ENCODE measurements at regions not wholly inside any gene's neighbourhood (a gene's known extent, or its start where the extent isn't known, plus 50 kb on each side); places are given as distances from the start of the nearest gene placed in this dataset.
A peak's percentile ranks its signal among the peaks of the same experiment; 100 is the strongest.

- H3K9ac ChIP-seq (ENCODE audit: low read depth, low read length), result no peak overlapping the region
- H3K4me3 ChIP-seq (ENCODE audit: low read depth in 1 of 2, low read length in 2 of 2), result no peak overlapping the region
- no peaks in the 10 kb centered on the region for H4K20me1 ChIP-seq (ENCODE audit: insufficient read depth, low read length)
- no peak overlapping the region for H3K4me2 ChIP-seq (ENCODE audit: insufficient read depth, low read length)
- ATAC-seq (ENCODE audit: insufficient read depth, low read depth) (no peak), DNase-seq (no peak)
- no peaks in the 10 kb centered on the region for H3K27me3 ChIP-seq (ENCODE audit: insufficient read depth, low read length, poor library complexity)
- no peak overlapping the region for H2AFZ ChIP-seq (ENCODE audit: low read depth, low read length)
- no peaks in the 10 kb centered on the region for H3K36me3 ChIP-seq (ENCODE audit: insufficient read depth, low read length)
- H3K79me2 ChIP-seq (ENCODE audit: insufficient read depth, low read length), result no peaks in the 10 kb centered on the region
- no peak overlapping the region for H3K27ac ChIP-seq (ENCODE audit: low read length)
- H3K9me3 ChIP-seq (ENCODE audit: insufficient read depth, low read length, severe bottlenecking), result no peaks in the 10 kb centered on the region
- H3K4me1 ChIP-seq (ENCODE audit: insufficient read depth, low read length), result no peaks in the 10 kb centered on the region
- no peak for TF ChIP-seq CTCF (IDR thresholded peaks at IDR 0.05; ENCODE audit: borderline replicate concordance, extremely low read depth, low read length, poor library complexity, severe bottlenecking)
- TF ChIP-seq EZH2 (IDR thresholded peaks at IDR 0.05; ENCODE audit: borderline replicate concordance, low read depth, low read length, severe bottlenecking), result no peak
Measured at GRCh38 chr4:149008415-149009025, 566.3 kb upstream of the NR3C2 start.

- H3K36me3 ChIP-seq (ENCODE audit: insufficient read depth, low read length), result no peaks in the 10 kb centered on the region
- H3K4me3 ChIP-seq (ENCODE audit: low read depth in 1 of 2, low read length in 2 of 2), result no peak overlapping the region
- no peak for ATAC-seq (ENCODE audit: insufficient read depth, low read depth)
- no peaks in the 10 kb centered on the region for H3K27me3 ChIP-seq (ENCODE audit: insufficient read depth, low read length, poor library complexity)
- H3K27ac ChIP-seq (ENCODE audit: low read length), result no peak overlapping the region
- no peak overlapping the region for H2AFZ ChIP-seq (ENCODE audit: low read depth, low read length)
- no peak for TF ChIP-seq EZH2 (IDR thresholded peaks at IDR 0.05; ENCODE audit: borderline replicate concordance, low read depth, low read length, severe bottlenecking)
- H3K79me2 ChIP-seq (ENCODE audit: insufficient read depth, low read length), result no peaks in the 10 kb centered on the region
- H3K9me3 ChIP-seq (ENCODE audit: insufficient read depth, low read length, severe bottlenecking), result no peaks in the 10 kb centered on the region
- no peak overlapping the region for H3K4me2 ChIP-seq (ENCODE audit: insufficient read depth, low read length)
- no peak for DNase-seq
- no peaks in the 10 kb centered on the region for H4K20me1 ChIP-seq (ENCODE audit: insufficient read depth, low read length)
- H3K9ac ChIP-seq (ENCODE audit: low read depth, low read length), result no peak overlapping the region
- H3K4me1 ChIP-seq (ENCODE audit: insufficient read depth, low read length), result no peaks in the 10 kb centered on the region
Measured at GRCh38 chr4:149005191-149005590, 563.0 kb upstream of the NR3C2 start.

- H3K79me2 ChIP-seq (ENCODE audit: insufficient read depth, low read length), result no peaks in the 10 kb centered on the region
- H3K36me3 ChIP-seq (ENCODE audit: insufficient read depth, low read length), result no peaks in the 10 kb centered on the region
- DNase-seq, result no peak
- H3K4me3 ChIP-seq (ENCODE audit: low read depth in 1 of 2, low read length in 2 of 2), result no peak overlapping the region
- no peak overlapping the region for H2AFZ ChIP-seq (ENCODE audit: low read depth, low read length)
- H3K4me2 ChIP-seq (ENCODE audit: insufficient read depth, low read length), result no peak overlapping the region
- H3K27ac ChIP-seq (ENCODE audit: low read length), result no peak overlapping the region
- no peaks in the 10 kb centered on the region for H3K27me3 ChIP-seq (ENCODE audit: insufficient read depth, low read length, poor library complexity)
- H3K9ac ChIP-seq (ENCODE audit: low read depth, low read length), result no peak overlapping the region
- no peaks in the 10 kb centered on the region for H4K20me1 ChIP-seq (ENCODE audit: insufficient read depth, low read length)
- TF ChIP-seq CTCF (IDR thresholded peaks at IDR 0.05; ENCODE audit: borderline replicate concordance, extremely low read depth, low read length, poor library complexity, severe bottlenecking), result no peak
- no peak for TF ChIP-seq EZH2 (IDR thresholded peaks at IDR 0.05; ENCODE audit: borderline replicate concordance, low read depth, low read length, severe bottlenecking)
- no peak for ATAC-seq (ENCODE audit: insufficient read depth, low read depth)
- H3K4me1 ChIP-seq (ENCODE audit: insufficient read depth, low read length), result no peaks in the 10 kb centered on the region
- H3K9me3 ChIP-seq (ENCODE audit: insufficient read depth, low read length, severe bottlenecking), result no peaks in the 10 kb centered on the region
Measured at GRCh38 chr4:148999924-149000323, 557.7 kb upstream of the NR3C2 start.

GRCh38 chr4:148998719-148999118 is 556.5 kb upstream of the NR3C2 start:
- Histone ChIP-seq H3K4me2 (ENCODE audit: insufficient read depth, low read length) (no peak overlapping the region), H2AFZ (ENCODE audit: low read depth, low read length) (no peak overlapping the region), H3K9me3 (ENCODE audit: insufficient read depth, low read length, severe bottlenecking) (no peaks in the 10 kb centered on the region), H4K20me1 (ENCODE audit: insufficient read depth, low read length) (no peaks in the 10 kb centered on the region), H3K79me2 (ENCODE audit: insufficient read depth, low read length) (no peaks in the 10 kb centered on the region), H3K36me3 (ENCODE audit: insufficient read depth, low read length) (no peaks in the 10 kb centered on the region), H3K27ac (ENCODE audit: low read length) (no peak overlapping the region), H3K27me3 (ENCODE audit: insufficient read depth, low read length, poor library complexity) (no peaks in the 10 kb centered on the region), H3K9ac (ENCODE audit: low read depth, low read length) (no peak overlapping the region), H3K4me1 (ENCODE audit: insufficient read depth, low read length) (no peaks in the 10 kb centered on the region), H3K4me3 (ENCODE audit: low read depth in 1 of 2, low read length in 2 of 2) (no peak overlapping the region)
- TF ChIP-seq CTCF (IDR thresholded peaks at IDR 0.05; ENCODE audit: borderline replicate concordance, extremely low read depth, low read length, poor library complexity, severe bottlenecking) (peak; percentile 41), EZH2 (IDR thresholded peaks at IDR 0.05; ENCODE audit: borderline replicate concordance, low read depth, low read length, severe bottlenecking) (no peak)
- peak; percentile 6 for DNase-seq
- ATAC-seq (ENCODE audit: insufficient read depth, low read depth), result no peak
